NCI-H1930 (cell line): ENCODE measurements at regions not wholly inside any gene's neighbourhood (a gene's known extent, or its start where the extent isn't known, plus 50 kb on each side); places are given as distances from the start of the nearest gene placed in this dataset.
"Not testable (repeated sequence)": the region's sequence is repeated elsewhere in the genome, so short reads cannot be mapped to it uniquely, and the experiment has no call there.

Experiments
- DNase-seq, 2 experiments: peaks; one replicate each; lab custom pipeline; 2025; lab: John Stamatoyannopoulos, UW

GRCh38 chr2:105529258-105529657 is 130.4 kb upstream of the FHL2 start:
- not testable (repeated sequence) for DNase-seq

DNA sequence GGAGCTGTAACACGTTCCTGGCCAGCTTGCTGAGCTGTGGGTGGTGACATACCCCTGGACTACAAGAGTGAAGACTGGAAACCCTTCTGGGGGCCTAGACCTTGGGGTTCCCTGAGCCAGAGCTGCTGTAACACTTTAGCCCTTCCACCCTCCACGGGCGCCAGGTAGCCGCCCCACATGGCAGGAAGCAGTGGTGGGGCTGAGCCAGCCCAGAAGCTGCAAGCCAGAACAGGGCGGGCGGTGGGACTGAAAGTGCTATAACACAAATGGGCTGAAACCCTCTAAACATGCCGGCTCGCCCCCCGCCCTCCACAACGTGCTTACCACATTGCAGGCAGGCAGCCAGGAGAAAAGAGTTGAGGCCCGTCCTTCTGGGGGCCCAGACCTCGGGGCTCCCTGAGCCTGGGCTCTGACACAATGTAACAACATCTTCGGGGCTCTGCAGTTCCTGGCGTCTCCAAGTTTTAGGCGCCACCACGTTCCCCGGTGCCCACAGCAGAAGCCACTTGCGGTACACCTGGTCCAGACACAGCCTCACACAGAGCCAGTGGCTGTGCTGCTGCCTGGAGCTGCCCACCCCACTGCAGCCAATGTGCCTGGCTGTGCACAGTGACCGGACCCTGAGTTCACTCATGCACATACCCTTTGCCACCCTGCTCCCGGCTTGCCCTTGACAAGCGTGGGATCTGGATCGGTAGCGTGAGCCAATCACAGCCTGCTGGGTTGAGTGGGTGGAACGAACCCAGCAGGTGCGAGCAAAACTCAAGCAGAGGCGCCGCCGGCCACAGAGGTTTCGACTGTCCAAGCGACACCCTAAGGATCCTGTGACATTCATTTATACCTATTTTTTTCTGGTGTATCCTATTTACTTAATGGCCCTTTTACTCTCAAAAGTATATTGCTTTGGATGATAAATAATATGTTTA is 127.4 kb upstream of the FHL2 start:
- no peak for DNase-seq

- DNase-seq: no peak
Measured at GRCh38 chr2:105525201-105525600, 126.3 kb upstream of the FHL2 start.

- DNase-seq: no peak
Measured at GRCh38 chr2:105522645-105523044, 123.8 kb upstream of the FHL2 start.

DNA sequence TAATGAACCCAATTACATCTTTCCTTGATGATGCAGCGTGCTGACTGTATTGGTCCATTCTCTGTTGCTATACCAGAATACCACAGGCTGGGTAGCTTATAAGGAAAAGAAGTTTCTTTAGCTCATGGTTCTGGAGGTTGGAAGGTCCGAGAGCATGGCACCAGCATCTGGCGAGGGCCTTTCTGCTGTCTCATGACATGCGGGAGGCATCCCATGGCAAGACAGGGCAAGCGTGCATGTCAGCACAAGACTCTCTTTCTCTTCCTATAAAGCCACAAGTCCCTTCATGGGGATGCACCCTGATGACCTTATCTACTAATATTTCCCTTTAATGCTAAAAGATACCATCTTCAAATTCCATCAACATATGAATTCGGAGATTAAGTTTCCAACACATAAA is 122.8 kb upstream of the FHL2 start:
- no peak for DNase-seq

GRCh38 chr2:105521176-105521575 is 122.3 kb upstream of the FHL2 start:
- peak in 1 of 2 experiments; percentile 10 for DNase-seq

GRCh38 chr2:105519516-105519915 is 120.7 kb upstream of the FHL2 start:
- no peak for DNase-seq

GRCh38 chr2:105518897-105519296 is 120.0 kb upstream of the FHL2 start:
- no peak for DNase-seq

DNA sequence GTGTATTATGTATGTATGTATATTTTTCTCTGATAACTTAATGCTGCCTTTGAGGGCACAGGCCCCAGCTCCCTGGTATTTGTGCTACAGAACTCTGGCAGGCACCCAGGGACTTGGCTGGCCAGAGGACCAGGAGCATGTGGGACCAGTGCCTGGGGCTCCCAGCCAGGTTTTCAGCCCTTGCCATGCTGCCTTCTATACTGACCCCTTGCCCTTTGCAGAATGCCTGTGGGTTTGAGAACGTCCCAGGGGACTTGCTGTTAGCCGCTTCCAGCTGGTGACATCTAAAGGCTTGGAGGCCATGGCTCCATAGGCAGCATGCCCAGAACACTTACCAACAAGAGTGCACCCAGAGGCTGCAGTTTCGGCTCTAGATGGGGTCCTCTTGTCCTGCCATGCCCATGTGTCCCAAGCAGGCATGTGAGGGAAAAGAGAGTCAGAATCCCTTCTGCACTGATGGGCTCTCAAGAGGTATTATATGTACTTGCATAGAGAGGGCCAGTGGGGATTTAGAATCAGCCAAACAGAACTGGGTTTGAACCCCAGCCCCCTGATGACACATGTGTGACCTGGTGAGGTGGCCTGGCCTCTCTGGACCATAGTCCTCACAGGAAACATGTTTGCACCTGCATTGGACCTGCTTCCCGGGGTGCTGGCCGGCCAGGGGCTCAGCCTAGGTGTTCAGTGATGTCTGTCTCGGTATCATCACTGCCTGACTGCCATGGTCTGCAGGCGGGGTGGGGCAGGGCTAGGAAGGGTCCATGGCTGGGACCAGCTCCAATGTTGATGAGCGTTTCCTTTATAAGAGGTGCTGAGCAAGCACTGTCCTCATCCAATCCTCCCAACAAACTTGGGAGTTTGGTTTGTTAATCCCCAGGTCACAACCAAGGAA is 119.2 kb upstream of the FHL2 start:
- DNase-seq: no peak

GRCh38 chr2:105515581-105516415 is 116.9 kb upstream of the FHL2 start:
- DNase-seq: no peak

DNA sequence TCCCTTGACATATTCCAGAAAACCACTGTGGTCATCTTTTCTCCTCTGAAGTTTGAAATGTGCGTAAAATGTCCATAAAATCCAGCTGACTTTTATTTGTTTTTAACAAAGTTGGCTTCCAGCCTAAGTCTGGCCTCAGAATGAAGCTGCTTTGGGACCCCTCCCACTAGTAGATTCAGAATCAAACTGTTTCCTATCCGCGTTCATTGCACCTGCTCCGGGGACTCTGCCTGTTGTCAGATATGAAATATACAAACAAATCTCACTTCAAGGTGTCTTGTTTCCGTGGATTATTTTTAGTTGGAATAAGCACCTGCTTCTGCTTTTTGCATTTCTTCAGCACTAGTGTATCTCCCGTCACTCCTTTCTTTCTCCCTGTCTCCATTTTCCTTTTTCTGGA is 115.7 kb upstream of the FHL2 start:
- no peak for DNase-seq

- DNase-seq: no peak
Measured at GRCh38 chr2:105510761-105511528, 112.1 kb upstream of the FHL2 start.

DNA sequence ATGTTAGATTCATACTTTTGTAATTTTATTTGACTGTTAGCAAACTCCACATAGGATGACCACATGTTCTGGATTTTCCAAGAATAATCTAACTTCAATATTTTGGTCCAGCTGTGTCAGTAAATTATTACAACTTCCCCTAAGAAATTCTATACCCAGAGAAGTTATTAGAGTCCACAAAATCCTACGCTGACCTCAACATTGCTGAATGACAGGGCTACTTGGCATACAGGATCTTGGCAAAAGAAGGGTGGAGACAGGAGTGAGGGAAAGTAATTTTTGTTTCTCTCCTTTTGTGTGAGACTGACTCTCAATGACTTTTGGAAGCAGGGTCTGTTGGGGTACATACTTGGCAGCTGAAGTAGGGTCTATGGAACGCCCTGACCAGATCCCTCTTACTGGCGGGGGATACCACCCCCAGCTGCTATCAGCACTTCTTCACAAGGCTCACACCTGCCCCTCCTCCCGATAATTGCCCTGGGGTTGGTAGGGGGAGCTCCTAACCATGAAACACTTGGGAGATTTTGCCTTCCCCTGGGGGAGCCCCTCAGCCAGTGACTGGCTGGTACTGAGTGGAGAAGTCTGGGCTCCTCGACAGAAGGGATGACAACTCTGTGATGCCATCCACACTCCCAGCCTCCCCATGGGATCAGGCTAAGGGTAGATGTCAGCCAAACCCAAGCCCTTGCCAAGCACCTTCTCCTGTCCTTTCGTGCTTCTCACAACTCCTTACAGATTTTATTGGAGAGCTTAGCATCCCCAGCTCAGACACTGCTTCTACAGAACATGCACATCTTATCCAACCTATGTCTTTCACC is 110.6 kb upstream of the FHL2 start:
- no peak for DNase-seq

GRCh38 chr2:105506860-105507259 is 108.0 kb upstream of the FHL2 start:
- DNase-seq: not testable (repeated sequence)

DNA sequence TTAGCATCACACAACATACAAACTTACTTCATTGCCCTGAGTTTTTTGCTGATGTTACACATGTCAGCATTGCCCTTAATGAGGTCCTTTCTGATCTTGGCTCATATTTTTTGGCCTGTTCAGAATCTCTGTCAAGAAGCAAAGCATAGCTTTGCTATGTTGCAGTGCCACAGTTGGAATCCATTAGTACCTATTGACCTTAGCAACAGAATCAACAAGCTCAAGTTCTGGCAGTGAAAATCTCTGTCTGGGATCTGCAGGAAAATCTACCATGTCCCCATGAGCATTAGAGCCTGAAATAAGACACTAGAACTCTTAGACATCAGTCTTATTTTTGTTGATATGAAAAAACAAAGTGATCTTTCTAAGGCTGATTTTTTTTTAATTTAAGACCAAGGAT is 105.6 kb upstream of the FHL2 start:
- no peak for DNase-seq

GRCh38 chr2:105502625-105503334 is 103.9 kb upstream of the FHL2 start:
- no peak for DNase-seq

DNA sequence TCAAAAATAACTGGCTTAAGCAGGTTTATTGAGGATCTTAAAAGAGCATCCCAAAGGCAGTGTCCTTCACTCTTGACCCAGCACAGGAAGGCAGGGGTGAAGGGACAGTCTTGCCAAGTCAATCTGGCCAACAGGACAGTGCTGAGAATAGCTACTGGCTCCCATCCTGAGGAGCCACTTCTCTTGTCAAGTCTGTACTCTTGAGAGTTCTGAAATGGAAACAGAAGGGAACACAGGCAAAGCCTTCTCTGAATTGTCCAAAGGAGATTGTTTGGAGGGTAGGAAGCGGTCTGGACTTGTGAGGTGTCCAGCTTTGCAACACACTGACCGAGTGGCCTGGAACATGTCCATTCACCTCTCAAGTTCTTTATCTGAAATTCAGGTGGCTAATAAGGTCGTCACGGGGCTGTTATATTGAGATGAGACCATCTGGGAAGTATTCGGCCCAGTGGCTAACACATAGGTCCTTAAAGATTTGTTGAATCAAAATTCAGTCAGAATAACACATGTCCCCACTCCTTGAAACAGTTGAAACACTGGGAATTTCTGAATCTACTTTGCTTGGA is 99.5 kb upstream of the FHL2 start:
- DNase-seq: no peak

- no peak for DNase-seq
Measured at GRCh38 chr2:105497094-105497493, 98.2 kb upstream of the FHL2 start.

GRCh38 chr2:105496271-105496670 is 97.4 kb upstream of the FHL2 start:
- no peak for DNase-seq
